K562 (cell line): ENCODE measurements at regions not wholly inside any gene's neighbourhood (a gene's known extent, or its start where the extent isn't known, plus 50 kb on each side); places are given as distances from the start of the nearest gene placed in this dataset.
"Not testable (repeated sequence)": the region's sequence is repeated elsewhere in the genome, so short reads cannot be mapped to it uniquely, and the experiment has no call there.

Experiments used
- EZH2 ChIP-seq: IDR thresholded peaks from 2 replicates; pipeline ENCODE4 v1.6.1; 2012; ENCODE audit warnings: low read depth, mild to moderate bottlenecking, inconsistent platforms, low read length, borderline replicate concordance
- RFX7 ChIP-seq: fragments of 250-450 bp; sonication (Bioruptor Pico); IDR thresholded peaks from 2 replicates; pipeline ENCODE4 v1.5.1; 2021; ENCODE audit warnings: mild to moderate bottlenecking
- TF ChIP-seq, protein P1 (sequence below), 3 experiments: IDR thresholded peaks in 2 of 3; conservative IDR thresholded peaks in 1 of 3; 2 replicates each; pipeline ENCODE4 v1.5.1; 2011 to 2012; ENCODE audit warnings: low read length in 3 of 3, mild to moderate bottlenecking in 3 of 3, control low read depth in 2 of 3, improper control_type of control experiment in 1 of 3, inconsistent platforms in 1 of 3, low read depth in 1 of 3, mixed read lengths in 1 of 3, moderate library complexity in 1 of 3; ENCODE audit not compliant: insufficient read depth in 2 of 3
- TF ChIP-seq, protein P2 (sequence below): fragments of 250-450 bp; sonication (Bioruptor Pico); IDR thresholded peaks from 2 replicates; pipeline ENCODE4 v1.8.0; 2021; ENCODE audit warnings: mild to moderate bottlenecking, moderate library complexity
- TF ChIP-seq, protein P3 (sequence below): sonication (generic); formaldehyde crosslinking; IDR thresholded peaks from 2 replicates; pipeline ENCODE4 v1.9.0; 2022; ENCODE audit warnings: mild to moderate bottlenecking, missing genetic modification reagents

DNA sequence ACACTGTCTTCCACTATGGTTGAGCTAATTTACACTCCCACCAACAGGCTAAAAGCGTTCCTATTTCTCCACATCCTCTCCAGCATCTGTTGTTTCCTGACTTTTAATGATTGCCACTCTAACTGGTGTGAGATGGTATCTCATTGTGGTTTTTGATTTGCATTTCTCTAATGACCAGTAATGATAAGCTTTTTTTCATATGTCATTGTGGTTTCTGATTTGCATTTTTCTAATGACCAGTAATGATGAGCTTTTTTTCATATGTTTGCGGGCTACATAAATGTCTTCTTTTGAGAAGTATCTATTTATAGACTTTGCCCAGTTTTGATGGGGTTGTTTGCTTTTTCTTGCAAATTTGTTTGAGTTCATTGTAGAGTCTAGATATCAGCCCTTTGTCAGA is 68.0 kb upstream of the RASA1 start:
- TF ChIP-seq, protein P1, sequence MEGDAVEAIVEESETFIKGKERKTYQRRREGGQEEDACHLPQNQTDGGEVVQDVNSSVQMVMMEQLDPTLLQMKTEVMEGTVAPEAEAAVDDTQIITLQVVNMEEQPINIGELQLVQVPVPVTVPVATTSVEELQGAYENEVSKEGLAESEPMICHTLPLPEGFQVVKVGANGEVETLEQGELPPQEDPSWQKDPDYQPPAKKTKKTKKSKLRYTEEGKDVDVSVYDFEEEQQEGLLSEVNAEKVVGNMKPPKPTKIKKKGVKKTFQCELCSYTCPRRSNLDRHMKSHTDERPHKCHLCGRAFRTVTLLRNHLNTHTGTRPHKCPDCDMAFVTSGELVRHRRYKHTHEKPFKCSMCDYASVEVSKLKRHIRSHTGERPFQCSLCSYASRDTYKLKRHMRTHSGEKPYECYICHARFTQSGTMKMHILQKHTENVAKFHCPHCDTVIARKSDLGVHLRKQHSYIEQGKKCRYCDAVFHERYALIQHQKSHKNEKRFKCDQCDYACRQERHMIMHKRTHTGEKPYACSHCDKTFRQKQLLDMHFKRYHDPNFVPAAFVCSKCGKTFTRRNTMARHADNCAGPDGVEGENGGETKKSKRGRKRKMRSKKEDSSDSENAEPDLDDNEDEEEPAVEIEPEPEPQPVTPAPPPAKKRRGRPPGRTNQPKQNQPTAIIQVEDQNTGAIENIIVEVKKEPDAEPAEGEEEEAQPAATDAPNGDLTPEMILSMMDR (IDR thresholded peaks at IDR 0.05 in 2 of 3, conservative IDR thresholded peaks at IDR 0.05 in 1 of 3; ENCODE audit: insufficient read depth in 2 of 3, low read depth in 1 of 3, low read length in 3 of 3): not testable (repeated sequence)
- not testable (repeated sequence) for TF ChIP-seq RFX7, EZH2
- TF ChIP-seq, protein P2, sequence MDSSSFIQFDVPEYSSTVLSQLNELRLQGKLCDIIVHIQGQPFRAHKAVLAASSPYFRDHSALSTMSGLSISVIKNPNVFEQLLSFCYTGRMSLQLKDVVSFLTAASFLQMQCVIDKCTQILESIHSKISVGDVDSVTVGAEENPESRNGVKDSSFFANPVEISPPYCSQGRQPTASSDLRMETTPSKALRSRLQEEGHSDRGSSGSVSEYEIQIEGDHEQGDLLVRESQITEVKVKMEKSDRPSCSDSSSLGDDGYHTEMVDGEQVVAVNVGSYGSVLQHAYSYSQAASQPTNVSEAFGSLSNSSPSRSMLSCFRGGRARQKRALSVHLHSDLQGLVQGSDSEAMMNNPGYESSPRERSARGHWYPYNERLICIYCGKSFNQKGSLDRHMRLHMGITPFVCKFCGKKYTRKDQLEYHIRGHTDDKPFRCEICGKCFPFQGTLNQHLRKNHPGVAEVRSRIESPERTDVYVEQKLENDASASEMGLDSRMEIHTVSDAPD (CRISPR knock-in tag): not testable (repeated sequence)
- TF ChIP-seq, protein P3, sequence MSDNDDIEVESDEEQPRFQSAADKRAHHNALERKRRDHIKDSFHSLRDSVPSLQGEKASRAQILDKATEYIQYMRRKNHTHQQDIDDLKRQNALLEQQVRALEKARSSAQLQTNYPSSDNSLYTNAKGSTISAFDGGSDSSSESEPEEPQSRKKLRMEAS (CRISPR knock-in tag): not testable (repeated sequence)
